GM18499 (cell line): ENCODE measurements at regions not wholly inside any gene's neighbourhood (a gene's known extent, or its start where the extent isn't known, plus 50 kb on each side); places are given as distances from the start of the nearest gene placed in this dataset.
"Not testable (repeated sequence)": the region's sequence is repeated elsewhere in the genome, so short reads cannot be mapped to it uniquely, and the experiment has no call there.

ENCODE experiments used
- ATAC-seq: cut with Tn5 transposase; IDR thresholded peaks from one replicate; pipeline ENCODE4 v1.9.1; 2021; ENCODE audit warnings: moderate number of reproducible peaks; ENCODE audit not compliant: insufficient read depth, unreplicated experiment

GRCh38 chr5:34544403-34544802 lies 111.7 kb upstream of the RAI14 start:
- ATAC-seq: no peak

- ATAC-seq: no peak
These were observed 111.0 kb upstream of the RAI14 start for GRCh38 chr5:34545164-34545563.

- ATAC-seq: no peak
These were observed 110.5 kb upstream of the RAI14 start for GRCh38 chr5:34545626-34546025.

DNA sequence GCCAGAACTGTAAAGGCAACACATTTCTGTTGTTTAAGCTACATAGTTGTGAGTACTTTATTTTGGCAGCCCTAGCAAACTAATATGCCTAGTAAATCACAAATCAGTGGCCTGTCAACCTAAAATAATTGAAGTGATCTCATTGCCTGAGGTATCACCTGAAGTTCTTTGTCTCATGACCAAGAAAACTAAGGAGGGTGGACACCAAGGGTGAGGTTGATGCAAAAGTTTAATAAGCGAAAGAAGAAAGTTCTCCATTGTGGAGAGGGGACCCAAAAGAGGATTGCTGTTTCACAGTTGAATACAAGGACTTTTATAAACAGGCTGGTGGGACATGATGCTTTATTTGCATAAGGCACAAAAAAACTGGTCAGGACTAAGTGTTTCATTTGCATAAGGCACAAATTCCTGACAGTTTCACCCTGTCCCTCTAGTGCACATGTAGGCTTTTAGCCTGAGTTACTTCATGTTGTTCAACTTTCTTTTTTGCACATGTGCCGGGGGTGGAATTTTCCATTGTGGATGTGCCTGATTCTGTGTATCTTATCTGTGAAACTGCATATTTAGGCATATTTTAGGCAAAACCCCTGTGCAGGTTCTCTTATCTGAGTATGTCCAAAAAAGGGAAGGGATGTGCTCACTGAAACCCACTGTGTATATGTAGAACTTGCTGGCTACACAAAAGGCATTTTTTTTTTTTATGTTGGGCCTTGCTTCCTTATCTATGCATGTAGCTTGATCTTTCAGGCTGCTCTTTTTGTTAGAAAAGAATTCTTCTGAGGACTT lies 108.6 kb upstream of the RAI14 start:
- ATAC-seq: no peak

DNA sequence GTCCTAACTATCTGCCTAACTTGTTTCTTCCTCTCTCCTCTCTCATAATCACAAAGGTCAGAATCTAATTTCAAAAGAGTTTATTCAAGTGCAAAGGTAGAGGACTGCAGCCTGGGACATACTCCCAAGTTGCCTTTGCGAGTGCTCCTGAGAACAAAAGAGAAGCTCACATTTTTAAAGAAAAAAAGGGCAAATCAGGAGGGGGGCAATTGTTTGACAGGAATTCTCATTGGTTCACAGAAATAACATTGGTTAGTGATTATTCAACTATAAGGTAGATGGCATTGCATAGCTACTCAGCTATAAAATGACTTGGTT lies 108.1 kb upstream of the RAI14 start:
- no peak for ATAC-seq

DNA sequence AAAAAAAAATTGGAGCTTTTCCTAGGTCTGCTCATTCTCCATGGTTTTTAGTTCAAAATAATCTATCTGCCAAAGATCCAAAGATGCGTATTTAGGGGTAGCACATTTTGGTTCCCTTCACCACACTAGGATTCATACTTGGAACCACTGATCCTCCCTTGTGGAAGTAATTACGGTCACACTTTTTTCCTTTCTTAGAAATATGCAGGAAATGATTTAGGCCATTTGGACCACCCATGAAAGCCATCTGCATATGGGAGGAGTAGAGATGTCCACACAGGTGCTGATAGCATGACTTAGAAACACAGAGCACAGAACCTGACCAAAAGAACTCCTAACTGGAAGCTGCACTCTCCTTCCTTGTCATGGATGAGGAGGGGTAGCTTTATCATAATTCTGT lies 105.9 kb upstream of the RAI14 start:
- ATAC-seq: no peak

DNA sequence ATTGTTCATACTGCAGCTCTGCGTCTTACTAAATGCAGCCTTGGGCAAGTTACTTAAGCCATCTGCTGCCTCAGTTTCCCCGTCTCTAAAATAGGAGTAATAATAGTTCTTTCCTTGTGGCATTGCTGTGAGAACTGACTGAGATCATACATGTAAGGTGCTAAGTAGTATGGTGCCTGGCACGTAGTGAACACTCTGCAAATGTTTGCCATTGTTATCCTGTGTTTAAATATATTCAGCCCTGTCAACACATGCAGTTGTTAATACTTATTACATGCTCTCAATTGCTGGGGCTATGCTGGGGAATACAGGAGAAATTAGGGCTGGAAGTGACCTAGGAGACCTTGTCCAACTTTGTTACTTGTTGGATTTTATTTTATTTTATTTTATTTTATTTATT lies 105.2 kb upstream of the RAI14 start:
- ATAC-seq: no peak

DNA sequence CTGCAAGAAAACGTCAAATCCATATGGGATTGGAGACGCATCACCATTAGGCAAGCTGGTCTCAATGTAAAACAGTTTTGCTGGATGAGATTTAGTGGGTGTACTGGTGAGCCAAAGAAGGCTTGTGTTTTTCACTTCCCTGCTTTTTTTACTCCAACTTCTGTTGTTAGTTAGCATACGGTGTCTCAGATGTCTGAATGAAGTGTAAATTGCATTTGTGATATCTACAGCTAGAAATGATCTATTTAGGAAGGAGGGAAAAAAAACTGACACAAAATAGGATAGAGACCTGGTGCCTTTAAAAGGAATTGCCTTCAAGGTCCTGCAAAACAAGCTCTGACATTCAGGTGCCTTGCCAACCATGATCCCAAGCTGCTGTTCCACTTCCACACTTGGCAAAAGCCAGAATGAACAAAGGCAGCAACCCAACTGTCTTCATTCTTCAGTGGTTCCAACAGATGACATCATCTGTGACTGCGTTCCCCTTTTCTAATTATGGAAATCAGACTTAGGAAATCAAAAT lies 104.2 kb upstream of the RAI14 start:
- ATAC-seq: no peak

DNA sequence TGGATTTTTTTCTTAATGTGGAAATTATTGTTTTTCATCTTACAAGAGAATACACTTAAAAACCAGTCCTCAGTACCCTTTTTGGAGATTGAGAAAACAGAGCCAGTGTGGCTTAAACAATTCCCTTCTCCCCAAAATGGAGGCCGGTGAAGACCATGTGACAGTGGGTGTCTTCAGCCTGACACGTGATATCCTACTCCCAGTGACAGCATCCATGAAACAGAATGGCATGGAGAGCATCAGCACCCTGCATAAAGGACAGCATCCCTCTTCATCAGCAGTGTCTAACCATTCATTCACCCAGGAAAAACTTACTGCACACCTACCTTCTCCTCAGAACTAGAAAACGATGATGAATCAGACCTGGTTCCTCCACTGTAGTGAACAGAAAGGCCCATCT lies 103.4 kb upstream of the RAI14 start:
- no peak for ATAC-seq

DNA sequence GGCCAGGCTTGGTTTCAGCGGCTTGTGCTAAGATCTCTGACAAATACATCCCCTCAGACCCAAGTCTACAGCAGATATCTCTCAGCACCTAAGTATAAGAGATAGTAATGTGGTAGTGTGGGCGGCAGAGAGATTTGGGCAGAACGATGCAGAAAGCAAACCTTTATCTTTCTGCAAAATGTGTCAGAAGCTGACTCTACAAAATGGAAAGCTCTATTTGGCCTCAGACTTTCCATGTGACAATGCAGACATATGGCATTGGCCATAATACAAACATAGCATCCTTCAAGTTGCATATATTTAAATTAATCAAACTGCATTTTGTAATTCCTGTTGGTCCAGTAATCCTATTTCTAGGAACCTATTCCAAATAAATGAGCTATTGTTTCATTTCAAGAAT lies 102.5 kb upstream of the RAI14 start:
- ATAC-seq: no peak

- ATAC-seq: no peak
These were observed 101.5 kb upstream of the RAI14 start for GRCh38 chr5:34554641-34555040.

DNA sequence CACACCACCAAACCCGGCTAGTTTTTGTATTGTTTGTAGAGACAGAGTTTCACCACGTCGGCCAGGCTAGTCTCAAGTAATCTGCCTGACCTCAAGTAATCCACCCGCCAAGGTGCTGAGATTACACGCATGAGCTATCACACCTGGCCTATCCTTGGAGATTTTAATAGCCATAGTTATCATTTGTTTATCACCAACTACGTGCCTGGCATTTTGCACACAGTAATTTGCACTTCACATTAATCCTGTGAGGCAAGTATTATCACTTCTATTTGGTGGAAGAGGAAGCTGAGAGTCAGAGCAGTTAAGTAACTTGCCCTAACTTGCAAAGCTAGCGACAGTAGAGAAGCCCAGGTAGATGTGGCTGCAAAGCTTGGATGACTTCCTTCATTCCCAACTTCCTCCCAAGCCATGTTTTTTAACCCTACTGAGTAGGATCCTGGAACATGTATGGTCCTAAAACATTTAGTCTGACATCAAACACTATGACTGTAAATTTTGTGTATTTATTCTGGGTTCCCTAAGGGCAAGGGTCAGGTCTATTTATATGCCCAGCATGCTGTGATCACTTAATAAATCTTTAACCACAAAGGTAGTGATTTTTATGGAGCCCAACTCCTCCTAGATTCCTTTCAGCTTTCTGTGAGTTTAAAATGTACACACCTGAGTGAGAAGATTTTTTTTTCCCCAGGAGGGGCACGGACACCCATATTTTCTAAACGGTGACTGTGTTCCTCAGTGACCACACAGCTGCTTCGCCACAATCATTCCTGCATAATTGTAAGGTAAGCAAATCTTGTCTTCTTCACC lies 100.2 kb upstream of the RAI14 start:
- ATAC-seq: no peak

GRCh38 chr5:34556509-34556782 lies 99.7 kb upstream of the RAI14 start:
- no peak for ATAC-seq

DNA sequence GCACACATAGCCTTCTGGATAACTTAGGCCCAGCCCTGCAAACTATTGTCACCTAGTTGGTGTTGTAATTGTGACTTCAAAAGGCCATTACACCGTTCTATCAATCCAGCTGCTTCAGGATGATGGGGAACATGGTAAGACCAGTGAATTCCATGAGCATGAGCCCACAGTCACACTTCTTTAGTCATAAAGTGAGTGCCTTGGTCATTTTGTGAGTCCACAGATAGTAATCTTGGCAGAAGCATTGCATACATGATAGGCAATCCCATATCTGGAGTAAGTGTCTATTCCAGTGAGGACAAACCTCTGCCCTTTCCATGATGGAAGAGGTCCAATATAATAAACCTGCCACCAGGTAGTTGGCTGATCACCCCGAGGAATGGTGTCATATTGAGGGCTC lies 94.5 kb upstream of the RAI14 start:
- ATAC-seq: not testable (repeated sequence)

- ATAC-seq: no peak
These were observed 93.3 kb upstream of the RAI14 start for GRCh38 chr5:34562791-34563190.

- ATAC-seq: no peak
These were observed 92.9 kb upstream of the RAI14 start for GRCh38 chr5:34563269-34563668.

- ATAC-seq: no peak
These were observed 92.0 kb upstream of the RAI14 start for GRCh38 chr5:34563931-34564709.

- ATAC-seq: no peak
These were observed 91.4 kb upstream of the RAI14 start for GRCh38 chr5:34564710-34565235.

GRCh38 chr5:34570143-34570542 lies 86.0 kb upstream of the RAI14 start:
- ATAC-seq: no peak

GRCh38 chr5:34570721-34571676 lies 85.1 kb upstream of the RAI14 start:
- ATAC-seq: no peak
